K562 (cell line): ENCODE measurements at regions not wholly inside any gene's neighbourhood (a gene's known extent, or its start where the extent isn't known, plus 50 kb on each side); places are given as distances from the start of the nearest gene placed in this dataset.

Source experiments
- ATAC-seq: fragments of 200-7000 bp; cut with Tn5 transposase; 3 replicates; pipeline ENCODE4 v1.9.1; 2020; ENCODE audit warnings: moderate library complexity
- BruUV-seq: library from RNA; stranded (reverse); fragments of 400-500 nt; replicated peaks from 2 replicates; lab custom pipeline; 2021; lab: Mats Ljungman, UMichigan
- CTCF ChIA-PET: fragments of 300-600 bp; formaldehyde crosslinking; extraction: SDS; loops from one replicate; lab custom pipeline; 2021; ENCODE audit warnings: low intra/inter-chr PET ratio; lab: Yijun Ruan, JAX
- POLR2A ChIA-PET: fragments of 300-600, 350-650 bp; sonication (Branson Sonifier 250); formaldehyde crosslinking; extraction: SDS; loops from one replicate; lab custom pipeline; 2021; ENCODE audit warnings: antibody characterized with exemption, inconsistent platforms; lab: Yijun Ruan, JAX
- DNase-seq, 4 experiments: peaks; one replicate each; pipeline versions ENCODE4 v3.0.0 to v3.0.0-alpha.2; 2011 to 2018; ENCODE audit warnings: low spot score in 3 of 4, mixed read lengths in 3 of 4; ENCODE audit errors: extremely low read depth in 1 of 4
- FAIRE-seq: peaks from 2 replicates; lab custom pipeline; 2011; peaks lifted over from hg19 to GRCh38; lab: Jason Lieb, UNC
- H2AFZ ChIP-seq: 2 replicates; pipeline ENCODE4 v1.6.0; 2011; ENCODE audit warnings: low read depth, low read length, control low read depth, inconsistent platforms
- H3K27ac ChIP-seq: fragments of 200-600 bp; 3 replicates; pipeline ENCODE4 v1.8.0; 2011; ENCODE audit warnings: low read depth, mild to moderate bottlenecking, control low read depth, inconsistent platforms, low read length, moderate library complexity, mixed read lengths; ENCODE audit errors: extremely low read depth
- H3K27me3 ChIP-seq, 2 experiments: fragments of 300-600 bp in 1 of 2; 2 replicates in 1 of 2; 3 replicates in 1 of 2; pipeline versions ENCODE4 v1.6.0 to v1.8.0; 2011; ENCODE audit warnings: inconsistent platforms in 2 of 2, low read length in 2 of 2, mild to moderate bottlenecking in 1 of 2, mixed read lengths in 1 of 2, moderate library complexity in 1 of 2; ENCODE audit not compliant: control insufficient read depth in 2 of 2, insufficient read depth in 2 of 2
- H3K36me3 ChIP-seq: fragments of 300-600 bp; 3 replicates; pipeline ENCODE4 v1.8.0; 2011; ENCODE audit warnings: mild to moderate bottlenecking, low read length, inconsistent platforms; ENCODE audit not compliant: control insufficient read depth, insufficient read depth
- H3K4me1 ChIP-seq, 2 experiments: fragments of 200-600 bp in 1 of 2; replicated peaks in 1 of 2; 2 replicates in 1 of 2; 3 replicates in 1 of 2; pipeline versions ENCODE4 v1.5.1 to v1.8.0; 2011; ENCODE audit warnings: inconsistent platforms in 2 of 2, low read length in 2 of 2, mild to moderate bottlenecking in 1 of 2, mixed read lengths in 1 of 2, moderate library complexity in 1 of 2; ENCODE audit not compliant: control insufficient read depth in 2 of 2, insufficient read depth in 2 of 2
- H3K4me2 ChIP-seq: 2 replicates; pipeline ENCODE4 v1.6.1; 2011; ENCODE audit warnings: low read length, control low read depth, inconsistent platforms, mixed read lengths; ENCODE audit not compliant: insufficient read depth
- H3K4me3 ChIP-seq: fragments of 200-600 bp; sonication (generic), shearing (Covaris generic); 2 replicates; pipeline ENCODE4 v1.5.1; 2016; ENCODE audit warnings: control low read depth, inconsistent platforms
- H3K79me2 ChIP-seq: fragments of 200-600 bp; 3 replicates; pipeline ENCODE4 v1.8.0; 2011; ENCODE audit warnings: low read length, inconsistent platforms; ENCODE audit not compliant: control insufficient read depth, insufficient read depth
- H3K9ac ChIP-seq, 2 experiments: 2 replicates each; pipeline versions ENCODE4 v1.6.0 to v1.6.1; 2011; ENCODE audit warnings: low read depth in 2 of 2, low read length in 2 of 2, control low read depth in 1 of 2, inconsistent platforms in 1 of 2, mild to moderate bottlenecking in 1 of 2, mixed read lengths in 1 of 2; ENCODE audit not compliant: insufficient read depth in 1 of 2
- H3K9me1 ChIP-seq: one replicate; pipeline ENCODE4 v1.6.0; 2011; ENCODE audit warnings: inconsistent platforms, mild to moderate bottlenecking, low read length, moderate library complexity; ENCODE audit not compliant: control insufficient read depth, insufficient read depth
- H3K9me3 ChIP-seq: replicated peaks from 2 replicates; pipeline ENCODE4 v1.5.1; 2011; ENCODE audit warnings: low read depth, low read length, inconsistent platforms; ENCODE audit not compliant: control insufficient read depth, insufficient read depth
- H4K20me1 ChIP-seq: replicated peaks from 2 replicates; pipeline ENCODE4 v1.6.1; 2011; ENCODE audit warnings: low read length, inconsistent platforms, mixed read lengths; ENCODE audit not compliant: control insufficient read depth, insufficient read depth
- CBFA2T2 ChIP-seq: fragments of 450-650 bp; conservative IDR thresholded peaks from 2 replicates; pipeline ENCODE4 v1.6.1; 2017; ENCODE audit warnings: mild to moderate bottlenecking
- CREB3L1 ChIP-seq: fragments of 450-650 bp; IDR thresholded peaks from 2 replicates; pipeline ENCODE4 v1.6.1; 2014; ENCODE audit warnings: low read depth, mild to moderate bottlenecking, moderate library complexity, borderline replicate concordance
- CTBP1 ChIP-seq: fragments of 450-650 bp; IDR thresholded peaks from 2 replicates; pipeline ENCODE4 v1.6.1; 2016; ENCODE audit warnings: borderline replicate concordance
- DPF2 ChIP-seq: fragments of 450-650 bp; IDR thresholded peaks from 2 replicates; pipeline ENCODE4 v1.6.1; 2016
- FOXO4 ChIP-seq: fragments of 450-650 bp; formaldehyde crosslinking; IDR thresholded peaks from 2 replicates; pipeline ENCODE4 v1.4.0; 2020; ENCODE audit warnings: mild to moderate bottlenecking, moderate library complexity
- HMGXB4 ChIP-seq: sonication (generic); formaldehyde crosslinking; IDR thresholded peaks from 2 replicates; pipeline ENCODE4 v1.8.1; 2023; ENCODE audit warnings: mild to moderate bottlenecking, missing genetic modification reagents
- NR4A1 ChIP-seq, 2 experiments: fragments of 250-450 bp in 1 of 2; fragments of 450-650 bp in 1 of 2; sonication (Bioruptor Pico) in 1 of 2; IDR thresholded peaks; 2 replicates each; pipeline versions ENCODE4 v1.4.0 to v1.6.1; 2016 to 2020; ENCODE audit warnings: mild to moderate bottlenecking in 2 of 2, missing compliant biosample characterization in 1 of 2, missing genetic modification characterization in 1 of 2, moderate library complexity in 1 of 2
- RAD51 ChIP-seq: fragments of 450-650 bp; IDR thresholded peaks from 2 replicates; pipeline ENCODE4 v1.7.1; 2016; ENCODE audit warnings: low read depth, mild to moderate bottlenecking, borderline replicate concordance
- RFX7 ChIP-seq: fragments of 250-450 bp; sonication (Bioruptor Pico); IDR thresholded peaks from 2 replicates; pipeline ENCODE4 v1.5.1; 2021; ENCODE audit warnings: mild to moderate bottlenecking
- SAFB ChIP-seq: fragments of 200-400 bp; formaldehyde crosslinking; IDR thresholded peaks from 2 replicates; pipeline ENCODE4 v1.6.1; 2017; ENCODE audit warnings: low read depth, low read length, borderline replicate concordance
- SMARCA4 ChIP-seq: fragments of 450-650 bp; IDR thresholded peaks from 2 replicates; pipeline ENCODE4 v1.6.1; 2016
- TSHZ1 ChIP-seq: fragments of 250-450 bp; sonication (Bioruptor Pico); IDR thresholded peaks from 2 replicates; pipeline ENCODE4 v1.4.0; 2020; ENCODE audit warnings: mild to moderate bottlenecking, moderate library complexity
- ZNF354B ChIP-seq: fragments of 250-450 bp; sonication (Bioruptor Pico); IDR thresholded peaks from 2 replicates; pipeline ENCODE4 v1.4.0; 2020
- ZNF408 ChIP-seq: fragments of 250-450 bp; sonication (Bioruptor Pico); IDR thresholded peaks from 2 replicates; pipeline ENCODE4 v1.4.0; 2020; ENCODE audit warnings: low read depth, mild to moderate bottlenecking, moderate library complexity
- WGBS: fragments of 100-300 bp; shearing (Covaris generic); methylation state at CpG from one replicate; pipeline ENCODE4 v1.1.6; 2016; ENCODE audit warnings: low coverage, mixed read lengths; ENCODE audit not compliant: insufficient coverage; ENCODE audit errors: missing lambda C conversion rate; 5-methylcytosine and 5-hydroxymethylcytosine counted together
- in situ Hi-C: fragments of 300-500 bp; cut with MboI; formaldehyde crosslinking; loops from 4 replicates; pipeline ENCODE4 v1.15.0; 2018; ENCODE audit warnings: inconsistent platforms, mixed read lengths
- intact Hi-C: fragments of 100-400 bp; cut with micrococcal nuclease; formaldehyde crosslinking; loops from 2 replicates; pipeline ENCODE4 v1.14.2; 2022

- Histone ChIP-seq H3K9me1 (no peaks in the 10 kb centered on the region), H3K36me3 (no peaks in the 10 kb centered on the region), H3K27ac (no peak overlapping the region), H3K4me1 (no peaks in the 10 kb centered on the region), H3K4me2 (no peak overlapping the region), H3K9ac (no peak overlapping the region), H3K27me3 (peaks cover 2 to 19% of the 10 kb centered on the region in 2 experiments; a peak in 3 of 5 replicates), H3K79me2 (no peaks in the 10 kb centered on the region), H3K9me3 (no peaks in the 10 kb centered on the region), H4K20me1 (no peaks in the 10 kb centered on the region), H2AFZ (no peak overlapping the region), H3K4me3 (no peak overlapping the region)
- ATAC-seq (no peak), FAIRE-seq (no peak), DNase-seq (no peak)
- 0% methylated on average over 5 of the region's 5 CpGs for WGBS
- in situ Hi-C loops: no loop called here
- intact Hi-C loops: no loop called here
- ChIA-PET CTCF (no interaction called here), POLR2A (interaction anchor here (1.1 kb wide), 1 partner anchor 15 kb away, joined by 3 read pairs; no protein-coding TSS in a partner anchor)
- BruUV-seq: no TSS peak
- TF ChIP-seq DPF2 (no peak), FOXO4 (no peak), CTBP1 (no peak), SAFB (no peak), TSHZ1 (CRISPR knock-in tag) (no peak), CREB3L1 (no peak), ZNF354B (no peak), ZNF408 (CRISPR knock-in tag) (no peak), NR4A1 (CRISPR knock-in tag; IDR thresholded peaks at IDR 0.05) (no peak), NR4A1 (tag; IDR thresholded peaks at IDR 0.05) (no peak), SMARCA4 (no peak), RAD51 (no peak), RFX7 (CRISPR knock-in tag) (no peak), CBFA2T2 (no peak), HMGXB4 (CRISPR knock-in tag) (no peak)
These were observed 62.2 kb upstream of the PKDCC start for GRCh38 chr2:41985573-41986095.
